Astrocyte (in vitro differentiated cells and primary cell): ENCODE measurements at regions not wholly inside any gene's neighbourhood (a gene's known extent, or its start where the extent isn't known, plus 50 kb on each side); places are given as distances from the start of the nearest gene placed in this dataset.

Experiments
- CTCF ChIP-seq: IDR thresholded peaks from 2 replicates; pipeline ENCODE4 v1.5.1; 2011; ENCODE audit warnings: low read depth, mild to moderate bottlenecking, inconsistent platforms, low read length, moderate library complexity; ENCODE audit not compliant: insufficient read depth
- EZH2 ChIP-seq: IDR thresholded peaks from 2 replicates; pipeline ENCODE4 v1.6.1; 2012; ENCODE audit warnings: mild to moderate bottlenecking, low read length, inconsistent platforms; ENCODE audit not compliant: insufficient read depth

- TF ChIP-seq CTCF (peak; percentile 23), EZH2 (no peak)
Measured at GRCh38 chr19:27774827-27775226, 1438.1 kb downstream of the UQCRFS1 start.
